Neuronal stem cell (in vitro differentiated cells): ENCODE measurements at regions not wholly inside any gene's neighbourhood (a gene's known extent, or its start where the extent isn't known, plus 50 kb on each side); places are given as distances from the start of the nearest gene placed in this dataset.

Source experiments
- DNase-seq: peaks from one replicate; pipeline ENCODE4 v3.0.0-alpha.2; 2013; ENCODE audit warnings: low spot score
- H2AFZ ChIP-seq: one replicate; pipeline ENCODE4 v1.6.1; 2013; ENCODE audit warnings: mild to moderate bottlenecking, low read length, inconsistent platforms
- H2AK5ac ChIP-seq: 2 replicates; pipeline ENCODE4 v1.6.1; 2013; ENCODE audit warnings: low read depth, mild to moderate bottlenecking, inconsistent platforms, low read length, moderate library complexity, mixed read lengths
- H2BK120ac ChIP-seq: 2 replicates; pipeline ENCODE4 v1.6.1; 2013; ENCODE audit warnings: low read depth, mild to moderate bottlenecking, inconsistent platforms, low read length, moderate library complexity, mixed read lengths
- H2BK12ac ChIP-seq: one replicate; pipeline ENCODE4 v1.6.1; 2013; ENCODE audit warnings: low read length, inconsistent platforms
- H2BK15ac ChIP-seq: 2 replicates; pipeline ENCODE4 v1.6.1; 2013; ENCODE audit warnings: mild to moderate bottlenecking, low read length, inconsistent platforms, mixed read lengths
- H2BK5ac ChIP-seq: one replicate; pipeline ENCODE4 v1.6.1; 2013; ENCODE audit warnings: inconsistent platforms, mild to moderate bottlenecking, low read length, moderate library complexity
- H3K14ac ChIP-seq: one replicate; pipeline ENCODE4 v1.6.1; 2013; ENCODE audit warnings: low read length, inconsistent platforms
- H3K18ac ChIP-seq: 2 replicates; pipeline ENCODE4 v1.6.1; 2013; ENCODE audit warnings: low read length, inconsistent platforms
- H3K23ac ChIP-seq: 2 replicates; pipeline ENCODE4 v1.6.1; 2013; ENCODE audit warnings: low read depth, mild to moderate bottlenecking, mixed read lengths, low read length, inconsistent platforms; ENCODE audit not compliant: poor library complexity
- H3K27ac ChIP-seq: replicated peaks from 3 replicates; pipeline ENCODE4 v1.5.1; 2013; ENCODE audit warnings: low read length, inconsistent platforms
- H3K27me3 ChIP-seq, 3 experiments: 2 replicates each; pipeline ENCODE4 v1.6.1; 2013; ENCODE audit warnings: low read length in 3 of 3, mild to moderate bottlenecking in 2 of 3, inconsistent platforms in 1 of 3, low read depth in 1 of 3, mixed read lengths in 1 of 3, moderate library complexity in 1 of 3; ENCODE audit not compliant: control insufficient read depth in 3 of 3, insufficient read depth in 3 of 3
- H3K36me3 ChIP-seq, 2 donors: replicated peaks in 1 of 2; 2 replicates each; pipeline ENCODE4 v1.6.1; 2013; ENCODE audit warnings: low read length in 2 of 2; ENCODE audit not compliant: control insufficient read depth in 2 of 2, insufficient read depth in 2 of 2
- H3K4ac ChIP-seq: 2 replicates; pipeline ENCODE4 v1.6.1; 2013; ENCODE audit warnings: inconsistent platforms, mild to moderate bottlenecking, low read length, moderate library complexity
- H3K4me1 ChIP-seq, 2 donors: 1 replicate in 1 of 2; 2 replicates in 1 of 2; pipeline ENCODE4 v1.6.1; 2013; ENCODE audit warnings: low read length in 2 of 2, low read depth in 1 of 2; ENCODE audit not compliant: control insufficient read depth in 2 of 2, insufficient read depth in 1 of 2
- H3K4me2 ChIP-seq: one replicate; pipeline ENCODE4 v1.6.1; 2013; ENCODE audit warnings: mild to moderate bottlenecking, low read length, inconsistent platforms; ENCODE audit not compliant: insufficient read depth, poor library complexity, severe bottlenecking
- H3K4me3 ChIP-seq, 2 donors: 2 replicates each; pipeline ENCODE4 v1.5.1; 2013; ENCODE audit warnings: low read length in 2 of 2, mild to moderate bottlenecking in 2 of 2, inconsistent platforms in 1 of 2, moderate library complexity in 1 of 2
- H3K79me1 ChIP-seq: one replicate; pipeline ENCODE4 v1.6.1; 2013; ENCODE audit warnings: low read depth, mild to moderate bottlenecking, inconsistent platforms, low read length, moderate library complexity
- H3K9ac ChIP-seq: one replicate; pipeline ENCODE4 v1.6.1; 2013; ENCODE audit warnings: mild to moderate bottlenecking, low read depth, low read length, inconsistent platforms; ENCODE audit not compliant: poor library complexity
- H3K9me3 ChIP-seq, 2 donors: replicated peaks in 1 of 2; 2 replicates each; pipeline versions ENCODE3 to v1.6.1; 2013; ENCODE audit warnings: low read length in 2 of 2, mild to moderate bottlenecking in 2 of 2, inconsistent platforms in 1 of 2, low read depth in 1 of 2, mixed read lengths in 1 of 2, moderate library complexity in 1 of 2; ENCODE audit not compliant: control insufficient read depth in 2 of 2, insufficient read depth in 1 of 2
- H4K8ac ChIP-seq: one replicate; pipeline ENCODE4 v1.6.1; 2013; ENCODE audit warnings: low read depth, mild to moderate bottlenecking, inconsistent platforms, low read length, moderate library complexity
- H4K91ac ChIP-seq: one replicate; pipeline ENCODE4 v1.6.1; 2013; ENCODE audit warnings: low read length, low read depth, mild to moderate bottlenecking, inconsistent platforms; ENCODE audit not compliant: poor library complexity
- WGBS, 2 donors: extraction: QIAGEN DNeasy Blood & Tissue Kit; methylation state at CpG; one replicate each; pipeline ENCODE4 v1.1.7; 2013; ENCODE audit warnings: missing lambda C conversion rate in 2 of 2, mixed read lengths in 1 of 2; ENCODE audit not compliant: insufficient read length in 2 of 2, insufficient replicate concordance in 1 of 2; ENCODE audit errors: extremely low coverage in 2 of 2; 5-methylcytosine and 5-hydroxymethylcytosine counted together

GRCh38 chr11:127619946-127620345 lies 619.4 kb upstream of the KIRREL3 start:
- H4K91ac ChIP-seq, result no peak overlapping the region
- H2BK15ac ChIP-seq, result no peak overlapping the region
- no peak overlapping the region for H3K27ac ChIP-seq
- H2BK12ac ChIP-seq, result no peak overlapping the region
- no peak overlapping the region for H3K14ac ChIP-seq
- no peak overlapping the region for H3K23ac ChIP-seq
- no peak overlapping the region for H3K4me3 ChIP-seq
- H2BK120ac ChIP-seq, result no peak overlapping the region
- peaks cover 4 to 16% of the 10 kb centered on the region in 2 donors for H3K4me1 ChIP-seq
- H3K4me2 ChIP-seq, result no peak overlapping the region
- H2BK5ac ChIP-seq, result no peak overlapping the region
- DNase-seq, result no peak
- no peak overlapping the region for H3K9ac ChIP-seq
- H3K27me3 ChIP-seq, result no peaks in the 10 kb centered on the region
- H3K18ac ChIP-seq, result no peak overlapping the region
- no peak overlapping the region for H2AFZ ChIP-seq
- no peaks in the 10 kb centered on the region for H3K9me3 ChIP-seq
- H3K79me1 ChIP-seq, result no peaks in the 10 kb centered on the region
- no peak overlapping the region for H4K8ac ChIP-seq
- WGBS, 2 donors, result no CpG with 5 or more reads among the region's 5 CpGs
- no peaks in the 10 kb centered on the region for H3K36me3 ChIP-seq
- no peak overlapping the region for H3K4ac ChIP-seq
- H2AK5ac ChIP-seq, result no peak overlapping the region

- Histone ChIP-seq H3K27ac (no peak overlapping the region), H3K18ac (no peak overlapping the region), H2BK15ac (no peak overlapping the region), H3K9ac (no peak overlapping the region), H3K14ac (no peak overlapping the region), H3K27me3 (no peaks in the 10 kb centered on the region), H3K79me1 (no peaks in the 10 kb centered on the region), H2BK5ac (no peak overlapping the region), H2BK12ac (no peak overlapping the region), H3K4me3 (no peak overlapping the region), H2BK120ac (no peak overlapping the region), H3K23ac (no peak overlapping the region), H4K8ac (no peak overlapping the region), H4K91ac (no peak overlapping the region), H2AFZ (no peak overlapping the region), H3K36me3 (no peaks in the 10 kb centered on the region), H3K9me3 (no peaks in the 10 kb centered on the region), H2AK5ac (no peak overlapping the region), H3K4ac (no peak overlapping the region), H3K4me1 (peaks cover 2 to 4% of the 10 kb centered on the region in 2 donors), H3K4me2 (no peak overlapping the region)
- no CpG with 5 or more reads among the region's 1 CpG for WGBS, 2 donors
- no peak for DNase-seq
Observed at GRCh38 chr11:127618721-127619120, 618.2 kb upstream of the KIRREL3 start.

GRCh38 chr11:127616158-127616557 lies 615.6 kb upstream of the KIRREL3 start:
- DNase-seq, result no peak
- H2AFZ ChIP-seq, result no peak overlapping the region
- H3K4me2 ChIP-seq, result no peak overlapping the region
- H4K8ac ChIP-seq, result no peak overlapping the region
- H2BK5ac ChIP-seq, result no peak overlapping the region
- no peak overlapping the region for H3K4me3 ChIP-seq
- H3K36me3 ChIP-seq, result no peaks in the 10 kb centered on the region
- H3K27me3 ChIP-seq, result no peaks in the 10 kb centered on the region
- no peak overlapping the region for H3K9ac ChIP-seq
- H2AK5ac ChIP-seq, result no peak overlapping the region
- no CpG with 5 or more reads among the region's 8 CpGs for WGBS, 2 donors
- no peak overlapping the region for H3K18ac ChIP-seq
- H4K91ac ChIP-seq, result no peak overlapping the region
- H3K9me3 ChIP-seq, result no peaks in the 10 kb centered on the region
- no peaks in the 10 kb centered on the region for H3K79me1 ChIP-seq
- H2BK15ac ChIP-seq, result no peak overlapping the region
- no peak overlapping the region for H2BK120ac ChIP-seq
- no peak overlapping the region for H3K14ac ChIP-seq
- no peak overlapping the region for H2BK12ac ChIP-seq
- no peak overlapping the region for H3K23ac ChIP-seq
- no peak overlapping the region for H3K4ac ChIP-seq
- peaks cover 0 to 4% of the 10 kb centered on the region in 2 donors for H3K4me1 ChIP-seq
- H3K27ac ChIP-seq, result no peak overlapping the region

GRCh38 chr11:127612607-127613006 lies 612.0 kb upstream of the KIRREL3 start:
- no peaks in the 10 kb centered on the region for H3K79me1 ChIP-seq
- H3K4ac ChIP-seq, result no peak overlapping the region
- no peaks in the 10 kb centered on the region for H3K36me3 ChIP-seq
- H3K27ac ChIP-seq, result no peak overlapping the region
- no CpG with 5 or more reads among the region's 2 CpGs for WGBS, 2 donors
- H3K4me2 ChIP-seq, result no peak overlapping the region
- no peak overlapping the region for H3K4me3 ChIP-seq
- no peak overlapping the region for H2AFZ ChIP-seq
- H2BK5ac ChIP-seq, result no peak overlapping the region
- H3K14ac ChIP-seq, result no peak overlapping the region
- DNase-seq, result no peak
- H3K4me1 ChIP-seq, result peaks cover 0 to 4% of the 10 kb centered on the region in 2 donors
- H2BK120ac ChIP-seq, result no peak overlapping the region
- no peak overlapping the region for H4K8ac ChIP-seq
- no peaks in the 10 kb centered on the region for H3K27me3 ChIP-seq
- H3K9me3 ChIP-seq, result no peaks in the 10 kb centered on the region
- no peak overlapping the region for H3K18ac ChIP-seq
- no peak overlapping the region for H2AK5ac ChIP-seq
- no peak overlapping the region for H2BK12ac ChIP-seq
- H3K23ac ChIP-seq, result no peak overlapping the region
- no peak overlapping the region for H2BK15ac ChIP-seq
- H3K9ac ChIP-seq, result no peak overlapping the region
- H4K91ac ChIP-seq, result no peak overlapping the region
